ENCODE measurements at regions not wholly inside any gene's neighbourhood (a gene's known extent, or its start where the extent isn't known, plus 50 kb on each side); places are given as distances from the start of the nearest gene placed in this dataset.

- DNase-seq (no peak), FAIRE-seq (no peak)
- Histone ChIP-seq H3K27ac (ENCODE audit: low read depth in 1 of 3, low read length in 2 of 3) (no peak overlapping the region), H3K4me3 (ENCODE audit: low read depth in 1 of 3, low read length in 3 of 3) (no peak overlapping the region), H3K36me3 (ENCODE audit: control insufficient read depth in 3 of 3, insufficient read depth in 2 of 3, low read depth in 1 of 3, low read length in 3 of 3) (no peaks in the 10 kb centered on the region), H3K27me3 (ENCODE audit: control insufficient read depth in 3 of 3, insufficient read depth in 3 of 3, low read length in 3 of 3) (no peaks in the 10 kb centered on the region), H3K4me1 (ENCODE audit: control insufficient read depth in 3 of 3, insufficient read depth in 2 of 3, low read depth in 1 of 3, low read length in 2 of 3) (no peaks in the 10 kb centered on the region), H3K9me3 (ENCODE audit: control insufficient read depth in 2 of 2, insufficient read depth in 1 of 2, low read depth in 1 of 2, low read length in 1 of 2) (no peaks in the 10 kb centered on the region)
- whole genome bisulfite sequencing, 3 donors, result 88 to 92% (median 91%) methylated on average over 9 of the region's 9 CpGs
Observed at GRCh38 chr7:68900096-68900495, 698.2 kb upstream of the AUTS2 start.

- 69 to 87% (median 81%) methylated on average over 3 of the region's 3 CpGs for WGBS, 3 donors
- no peaks in the 10 kb centered on the region for H3K27me3 ChIP-seq (ENCODE audit: control insufficient read depth in 3 of 3, insufficient read depth in 3 of 3, low read length in 3 of 3)
- no peak for DNase-seq
- no peak for FAIRE-seq
- H3K4me3 ChIP-seq (ENCODE audit: low read depth in 1 of 3, low read length in 3 of 3), result no peak overlapping the region
- H3K27ac ChIP-seq (ENCODE audit: low read depth in 1 of 3, low read length in 2 of 3), result no peak overlapping the region
- H3K9me3 ChIP-seq (ENCODE audit: control insufficient read depth in 2 of 2, insufficient read depth in 1 of 2, low read depth in 1 of 2, low read length in 1 of 2), result no peaks in the 10 kb centered on the region
- no peaks in the 10 kb centered on the region for H3K4me1 ChIP-seq (ENCODE audit: control insufficient read depth in 3 of 3, insufficient read depth in 2 of 3, low read depth in 1 of 3, low read length in 2 of 3)
- no peaks in the 10 kb centered on the region for H3K36me3 ChIP-seq (ENCODE audit: control insufficient read depth in 3 of 3, insufficient read depth in 2 of 3, low read depth in 1 of 3, low read length in 3 of 3)
Observed at GRCh38 chr7:68904630-68905029, 693.6 kb upstream of the AUTS2 start.

- no peak for DNase-seq
- no peaks in the 10 kb centered on the region for H3K36me3 ChIP-seq (ENCODE audit: control insufficient read depth in 3 of 3, insufficient read depth in 2 of 3, low read depth in 1 of 3, low read length in 3 of 3)
- H3K4me1 ChIP-seq (ENCODE audit: control insufficient read depth in 3 of 3, insufficient read depth in 2 of 3, low read depth in 1 of 3, low read length in 2 of 3), result no peaks in the 10 kb centered on the region
- H3K9me3 ChIP-seq (ENCODE audit: control insufficient read depth in 2 of 2, insufficient read depth in 1 of 2, low read depth in 1 of 2, low read length in 1 of 2), result peaks cover 0 to 4% of the 10 kb centered on the region in 2 donors
- no peak overlapping the region for H3K4me3 ChIP-seq (ENCODE audit: low read depth in 1 of 3, low read length in 3 of 3)
- peaks cover 0 to 2% (median 0%) of the 10 kb centered on the region in 3 donors for H3K27me3 ChIP-seq (ENCODE audit: control insufficient read depth in 3 of 3, insufficient read depth in 3 of 3, low read length in 3 of 3)
- FAIRE-seq, result no peak
- H3K27ac ChIP-seq (ENCODE audit: low read depth in 1 of 3, low read length in 2 of 3), result no peak overlapping the region
Observed at GRCh38 chr7:68911754-68912153, 686.5 kb upstream of the AUTS2 start.

- FAIRE-seq, result no peak
- H3K36me3 ChIP-seq (ENCODE audit: control insufficient read depth in 3 of 3, insufficient read depth in 2 of 3, low read depth in 1 of 3, low read length in 3 of 3), result no peaks in the 10 kb centered on the region
- DNase-seq, result no peak
- H3K4me3 ChIP-seq (ENCODE audit: low read depth in 1 of 3, low read length in 3 of 3), result no peak overlapping the region
- H3K9me3 ChIP-seq (ENCODE audit: control insufficient read depth in 2 of 2, insufficient read depth in 1 of 2, low read depth in 1 of 2, low read length in 1 of 2), result peaks cover 0 to 13% of the 10 kb centered on the region in 2 donors
- H3K27ac ChIP-seq (ENCODE audit: low read depth in 1 of 3, low read length in 2 of 3), result no peak overlapping the region
- WGBS, 3 donors, result 61 to 70% (median 62%) methylated on average over 3 of the region's 3 CpGs
- no peaks in the 10 kb centered on the region for H3K4me1 ChIP-seq (ENCODE audit: control insufficient read depth in 3 of 3, insufficient read depth in 2 of 3, low read depth in 1 of 3, low read length in 2 of 3)
- peaks cover 0 to 2% (median 0%) of the 10 kb centered on the region in 3 donors for H3K27me3 ChIP-seq (ENCODE audit: control insufficient read depth in 3 of 3, insufficient read depth in 3 of 3, low read length in 3 of 3)
Observed at GRCh38 chr7:68914006-68914405, 684.3 kb upstream of the AUTS2 start.

- WGBS, 3 donors, result 86 to 93% (median 87%) methylated on average over 5 of the region's 5 CpGs
- H3K9me3 ChIP-seq (ENCODE audit: control insufficient read depth in 2 of 2, insufficient read depth in 1 of 2, low read depth in 1 of 2, low read length in 1 of 2), result peaks cover 0 to 24% of the 10 kb centered on the region in 2 donors
- H3K27me3 ChIP-seq (ENCODE audit: control insufficient read depth in 3 of 3, insufficient read depth in 3 of 3, low read length in 3 of 3), result no peaks in the 10 kb centered on the region
- FAIRE-seq, result no peak
- no peak for DNase-seq
- H3K4me3 ChIP-seq (ENCODE audit: low read depth in 1 of 3, low read length in 3 of 3), result no peak overlapping the region
- no peak overlapping the region for H3K27ac ChIP-seq (ENCODE audit: low read depth in 1 of 3, low read length in 2 of 3)
- no peaks in the 10 kb centered on the region for H3K36me3 ChIP-seq (ENCODE audit: control insufficient read depth in 3 of 3, insufficient read depth in 2 of 3, low read depth in 1 of 3, low read length in 3 of 3)
- H3K4me1 ChIP-seq (ENCODE audit: control insufficient read depth in 3 of 3, insufficient read depth in 2 of 3, low read depth in 1 of 3, low read length in 2 of 3), result no peaks in the 10 kb centered on the region
Observed at GRCh38 chr7:68917041-68917651, 681.1 kb upstream of the AUTS2 start.

GRCh38 chr7:68918621-68919020 is 679.7 kb upstream of the AUTS2 start:
- WGBS, 3 donors, result 81 to 96% (median 93%) methylated on average over 2 of the region's 2 CpGs
- Histone ChIP-seq H3K9me3 (ENCODE audit: control insufficient read depth in 2 of 2, insufficient read depth in 1 of 2, low read depth in 1 of 2, low read length in 1 of 2) (peaks cover 0 to 33% of the 10 kb centered on the region in 2 donors), H3K36me3 (ENCODE audit: control insufficient read depth in 3 of 3, insufficient read depth in 2 of 3, low read depth in 1 of 3, low read length in 3 of 3) (no peaks in the 10 kb centered on the region), H3K4me3 (ENCODE audit: low read depth in 1 of 3, low read length in 3 of 3) (no peak overlapping the region), H3K27me3 (ENCODE audit: control insufficient read depth in 3 of 3, insufficient read depth in 3 of 3, low read length in 3 of 3) (no peaks in the 10 kb centered on the region), H3K27ac (ENCODE audit: low read depth in 1 of 3, low read length in 2 of 3) (no peak overlapping the region), H3K4me1 (ENCODE audit: control insufficient read depth in 3 of 3, insufficient read depth in 2 of 3, low read depth in 1 of 3, low read length in 2 of 3) (no peaks in the 10 kb centered on the region)
- no peak for DNase-seq
- no peak for FAIRE-seq

- FAIRE-seq (no peak), DNase-seq (no peak)
- H3K36me3 ChIP-seq (ENCODE audit: control insufficient read depth in 3 of 3, insufficient read depth in 2 of 3, low read depth in 1 of 3, low read length in 3 of 3), result no peaks in the 10 kb centered on the region
- H3K4me3 ChIP-seq (ENCODE audit: low read depth in 1 of 3, low read length in 3 of 3), result no peak overlapping the region
- H3K9me3 ChIP-seq (ENCODE audit: control insufficient read depth in 2 of 2, insufficient read depth in 1 of 2, low read depth in 1 of 2, low read length in 1 of 2), result peaks cover 0 to 29% of the 10 kb centered on the region in 2 donors
- 43 to 57% (median 47%) methylated on average over 8 of the region's 8 CpGs for WGBS, 3 donors
- H3K27me3 ChIP-seq (ENCODE audit: control insufficient read depth in 3 of 3, insufficient read depth in 3 of 3, low read length in 3 of 3), result no peaks in the 10 kb centered on the region
- H3K27ac ChIP-seq (ENCODE audit: low read depth in 1 of 3, low read length in 2 of 3), result no peak overlapping the region
- no peaks in the 10 kb centered on the region for H3K4me1 ChIP-seq (ENCODE audit: control insufficient read depth in 3 of 3, insufficient read depth in 2 of 3, low read depth in 1 of 3, low read length in 2 of 3)
Observed at GRCh38 chr7:68922850-68923249, 675.4 kb upstream of the AUTS2 start.

GRCh38 chr7:68925241-68925640 is 673.0 kb upstream of the AUTS2 start:
- Histone ChIP-seq H3K4me3 (ENCODE audit: low read depth in 1 of 3, low read length in 3 of 3) (no peak overlapping the region), H3K36me3 (ENCODE audit: control insufficient read depth in 3 of 3, insufficient read depth in 2 of 3, low read depth in 1 of 3, low read length in 3 of 3) (no peaks in the 10 kb centered on the region), H3K27ac (ENCODE audit: low read depth in 1 of 3, low read length in 2 of 3) (no peak overlapping the region), H3K27me3 (ENCODE audit: control insufficient read depth in 3 of 3, insufficient read depth in 3 of 3, low read length in 3 of 3) (no peaks in the 10 kb centered on the region), H3K9me3 (ENCODE audit: control insufficient read depth in 2 of 2, insufficient read depth in 1 of 2, low read depth in 1 of 2, low read length in 1 of 2) (peaks cover 0 to 24% of the 10 kb centered on the region in 2 donors), H3K4me1 (ENCODE audit: control insufficient read depth in 3 of 3, insufficient read depth in 2 of 3, low read depth in 1 of 3, low read length in 2 of 3) (no peaks in the 10 kb centered on the region)
- no peak for FAIRE-seq
- WGBS, 3 donors, result 75 to 83% (median 75%) methylated on average over 6 of the region's 6 CpGs
- DNase-seq, result no peak

GRCh38 chr7:68929781-68930261 is 668.5 kb upstream of the AUTS2 start:
- Histone ChIP-seq H3K4me1 (ENCODE audit: control insufficient read depth in 3 of 3, insufficient read depth in 2 of 3, low read depth in 1 of 3, low read length in 2 of 3) (no peaks in the 10 kb centered on the region), H3K9me3 (ENCODE audit: control insufficient read depth in 2 of 2, insufficient read depth in 1 of 2, low read depth in 1 of 2, low read length in 1 of 2) (no peaks in the 10 kb centered on the region), H3K36me3 (ENCODE audit: control insufficient read depth in 3 of 3, insufficient read depth in 2 of 3, low read depth in 1 of 3, low read length in 3 of 3) (no peaks in the 10 kb centered on the region), H3K27ac (ENCODE audit: low read depth in 1 of 3, low read length in 2 of 3) (no peak overlapping the region), H3K27me3 (ENCODE audit: control insufficient read depth in 3 of 3, insufficient read depth in 3 of 3, low read length in 3 of 3) (peaks cover 0 to 2% (median 0%) of the 10 kb centered on the region in 3 donors), H3K4me3 (ENCODE audit: low read depth in 1 of 3, low read length in 3 of 3) (no peak overlapping the region)
- 54 to 62% (median 62%) methylated on average over 6 of the region's 6 CpGs for WGBS, 3 donors
- no peak for FAIRE-seq
- DNase-seq, result no peak

All from small intestine (tissue), 7 donors.